Left ventricle myocardium inferior (tissue), 1 donor: ENCODE measurements at regions not wholly inside any gene's neighbourhood (a gene's known extent, or its start where the extent isn't known, plus 50 kb on each side); places are given as distances from the start of the nearest gene placed in this dataset.

Experiments used
- DNase-seq: peaks from one replicate; pipeline ENCODE4 v3.0.0-alpha.2; 2020
- H3K27ac ChIP-seq: fragments of 200-600 bp; replicated peaks from 2 replicates; pipeline ENCODE4 v1.8.0; 2021
- H3K27me3 ChIP-seq: fragments of 200-600 bp; 2 replicates; pipeline ENCODE4 v1.8.0; 2021; ENCODE audit warnings: low read depth
- H3K36me3 ChIP-seq: fragments of 200-600 bp; 2 replicates; pipeline ENCODE4 v1.8.0; 2021
- H3K4me1 ChIP-seq: fragments of 200-600 bp; 2 replicates; pipeline ENCODE4 v1.8.0; 2021
- H3K4me3 ChIP-seq: fragments of 200-600 bp; 2 replicates; pipeline ENCODE4 v1.8.0; 2021; ENCODE audit warnings: mild to moderate bottlenecking, moderate library complexity
- H3K9me3 ChIP-seq: fragments of 200-600 bp; replicated peaks from 2 replicates; pipeline ENCODE4 v1.8.0; 2021
- CTCF ChIP-seq: fragments of 200-600 bp; IDR thresholded peaks from 2 replicates; pipeline ENCODE4 v1.8.0; 2021; ENCODE audit warnings: antibody characterized with exemption, mild to moderate bottlenecking, borderline replicate concordance
- intact Hi-C: fragments of 100-400 bp; cut with micrococcal nuclease; formaldehyde crosslinking; loops from one replicate; pipeline ENCODE4 v1.11.0; 2022
- donor health status: DM: no; HTN: yes; CAD: no; lungs with severe emphysema.

GRCh38 chr18:71995904-71996465 lies 548.2 kb downstream of the CBLN2 start:
- H3K4me1 ChIP-seq = no peaks in the 10 kb centered on the region
- intact Hi-C loops = no loop called here
- TF ChIP-seq CTCF = no peak

GRCh38 chr18:71994273-71994672 lies 549.9 kb downstream of the CBLN2 start:
- no peak overlapping the region for H3K4me3 ChIP-seq
- H3K36me3 ChIP-seq = no peaks in the 10 kb centered on the region
- intact Hi-C loops = no loop called here
- H3K4me1 ChIP-seq = no peaks in the 10 kb centered on the region
- no peak overlapping the region for H3K27ac ChIP-seq
- no peak for DNase-seq
- no peaks in the 10 kb centered on the region for H3K27me3 ChIP-seq
- peaks cover 2% of the 10 kb centered on the region for H3K9me3 ChIP-seq
- no peak for TF ChIP-seq CTCF

More at GRCh38 chr18:71995904-71996465, 548.2 kb downstream of the CBLN2 start:
- no peak overlapping the region for H3K4me3 ChIP-seq
- no peaks in the 10 kb centered on the region for H3K27me3 ChIP-seq
- no peak overlapping the region for H3K27ac ChIP-seq
- no peak for DNase-seq
- peaks cover 3% of the 10 kb centered on the region for H3K9me3 ChIP-seq
- H3K36me3 ChIP-seq = no peaks in the 10 kb centered on the region

GRCh38 chr18:71989616-71990015 lies 554.5 kb downstream of the CBLN2 start:
- Histone ChIP-seq H3K4me1 (no peaks in the 10 kb centered on the region), H3K27ac (no peak overlapping the region), H3K4me3 (no peak overlapping the region), H3K9me3 (peaks cover 21% of the 10 kb centered on the region), H3K36me3 (no peaks in the 10 kb centered on the region), H3K27me3 (no peaks in the 10 kb centered on the region)
- no peak for TF ChIP-seq CTCF
- intact Hi-C loops = no loop called here
- no peak for DNase-seq

- Histone ChIP-seq H3K36me3 (no peaks in the 10 kb centered on the region), H3K27ac (no peak overlapping the region)
- intact Hi-C loops = no loop called here
Observed at GRCh38 chr18:71986351-71987050, 557.6 kb downstream of the CBLN2 start.

GRCh38 chr18:71976744-71977143 lies 567.4 kb downstream of the CBLN2 start:
- H3K27ac ChIP-seq = no peak overlapping the region
- H3K36me3 ChIP-seq = no peaks in the 10 kb centered on the region
- H3K4me3 ChIP-seq = no peak overlapping the region
- intact Hi-C loops = loop anchor here (5.0 kb wide), 1 partner anchor 36 kb away; no protein-coding TSS in a partner anchor
- TF ChIP-seq CTCF = no peak
- no peak for DNase-seq
- H3K4me1 ChIP-seq = no peaks in the 10 kb centered on the region
- no peaks in the 10 kb centered on the region for H3K27me3 ChIP-seq
- no peaks in the 10 kb centered on the region for H3K9me3 ChIP-seq

More at GRCh38 chr18:71986351-71987050, 557.6 kb downstream of the CBLN2 start:
- Histone ChIP-seq H3K4me1 (no peaks in the 10 kb centered on the region), H3K4me3 (no peak overlapping the region), H3K27me3 (no peaks in the 10 kb centered on the region), H3K9me3 (peaks cover 30% of the 10 kb centered on the region)
- no peak for TF ChIP-seq CTCF
- DNase-seq = no peak
